H1 (cell line): ENCODE measurements at regions not wholly inside any gene's neighbourhood (a gene's known extent, or its start where the extent isn't known, plus 50 kb on each side); places are given as distances from the start of the nearest gene placed in this dataset.
A peak's percentile ranks its signal among the peaks of the same experiment; 100 is the strongest.

Source experiments
- CTCF ChIA-PET: fragments of 300-600 bp; sonication (Branson Sonifier 250); formaldehyde crosslinking; loops from one replicate; lab custom pipeline; 2021; ENCODE audit not compliant: partially characterized antibody; lab: Charles Lee
- POLR2A ChIA-PET: fragments of 300-600 bp; sonication (Branson Sonifier 250); formaldehyde crosslinking; loops from one replicate; lab custom pipeline; 2021; ENCODE audit warnings: inconsistent platforms; ENCODE audit not compliant: partially characterized antibody; lab: Charles Lee
- DNase-seq, 2 experiments: peaks; one replicate each; pipeline versions ENCODE4 v3.0.0 to v3.0.0-alpha.2; 2010 to 2022; ENCODE audit warnings: low spot score in 2 of 2, low read depth in 1 of 2, mixed read lengths in 1 of 2
- FAIRE-seq: peaks from 2 replicates; lab custom pipeline; 2011; peaks lifted over from hg19 to GRCh38; lab: Jason Lieb, UNC
- H2AFZ ChIP-seq: 2 replicates; pipeline ENCODE4 v1.8.1; 2012; ENCODE audit warnings: low read length, inconsistent platforms
- H2AK5ac ChIP-seq: 2 replicates; pipeline ENCODE4 v1.6.1; 2013; ENCODE audit warnings: low read depth, low read length
- H2BK120ac ChIP-seq: replicated peaks from 2 replicates; pipeline ENCODE3; 2013; ENCODE audit warnings: low read depth, low read length, inconsistent platforms
- H2BK12ac ChIP-seq: 2 replicates; pipeline ENCODE4 v1.6.1; 2013; ENCODE audit warnings: low read depth, low read length
- H2BK15ac ChIP-seq: 2 replicates; pipeline ENCODE4 v1.6.1; 2013; ENCODE audit warnings: low read length
- H2BK20ac ChIP-seq: 2 replicates; pipeline ENCODE4 v1.6.1; 2013; ENCODE audit warnings: low read length
- H2BK5ac ChIP-seq: 2 replicates; pipeline ENCODE4 v1.6.1; 2013; ENCODE audit warnings: low read depth, low read length
- H3K14ac ChIP-seq: 2 replicates; pipeline ENCODE4 v1.6.1; 2013; ENCODE audit warnings: inconsistent platforms; ENCODE audit not compliant: insufficient read length
- H3K18ac ChIP-seq: 2 replicates; pipeline ENCODE4 v1.6.1; 2013; ENCODE audit warnings: low read length; ENCODE audit errors: extremely low read depth
- H3K23ac ChIP-seq: 2 replicates; pipeline ENCODE4 v1.6.1; 2013; ENCODE audit warnings: inconsistent platforms; ENCODE audit not compliant: insufficient read length
- H3K23me2 ChIP-seq: 2 replicates; pipeline ENCODE4 v1.6.1; 2013; ENCODE audit warnings: low read depth, low read length
- H3K27ac ChIP-seq: 2 replicates; pipeline ENCODE4 v1.6.1; 2011; ENCODE audit warnings: low read depth, low read length, inconsistent platforms
- H3K27me3 ChIP-seq, 4 experiments: replicated peaks in 1 of 4; 1 replicate in 1 of 4; 2 replicates in 3 of 4; pipeline versions ENCODE4 v1.6.1 to v1.8.1; 2011 to 2013; ENCODE audit warnings: low read length in 3 of 4, mild to moderate bottlenecking in 3 of 4, inconsistent platforms in 2 of 4, mixed read lengths in 2 of 4, moderate library complexity in 1 of 4; ENCODE audit not compliant: control insufficient read depth in 3 of 4, insufficient read depth in 3 of 4; ENCODE audit errors: extremely low read depth in 1 of 4
- H3K36me3 ChIP-seq, 4 experiments: 2 replicates each; pipeline versions ENCODE4 v1.6.1 to v1.8.1; 2011 to 2013; ENCODE audit warnings: mild to moderate bottlenecking in 4 of 4, low read length in 3 of 4, moderate library complexity in 2 of 4, control low read depth in 1 of 4, inconsistent platforms in 1 of 4; ENCODE audit not compliant: insufficient read depth in 4 of 4, control insufficient read depth in 2 of 4
- H3K4ac ChIP-seq: replicated peaks from 2 replicates; pipeline ENCODE3; 2013; ENCODE audit warnings: low read length, low read depth, mixed read lengths, inconsistent platforms; ENCODE audit not compliant: insufficient read length
- H3K4me1 ChIP-seq, 4 experiments: replicated peaks in 1 of 4; 1 replicate in 1 of 4; 2 replicates in 3 of 4; pipeline versions ENCODE4 v1.6.1 to v1.8.1; 2011 to 2013; ENCODE audit warnings: low read length in 3 of 4, inconsistent platforms in 2 of 4, mixed read lengths in 1 of 4; ENCODE audit not compliant: insufficient read depth in 4 of 4, control insufficient read depth in 3 of 4
- H3K4me2 ChIP-seq, 2 experiments: 2 replicates each; pipeline versions ENCODE4 v1.6.1 to v1.8.1; 2011 to 2013; ENCODE audit warnings: low read depth in 2 of 2, low read length in 2 of 2, control low read depth in 1 of 2, inconsistent platforms in 1 of 2, mild to moderate bottlenecking in 1 of 2; ENCODE audit not compliant: insufficient read depth in 1 of 2
- H3K4me3 ChIP-seq, 4 experiments: fragments of 200-600, 300-600 bp in 1 of 4; sonication (generic), shearing (Covaris generic), sonication (Bioruptor Twin) in 1 of 4; 2 replicates each; pipeline versions ENCODE4 v1.5.1 to v1.8.1; 2011 to 2016; ENCODE audit warnings: low read length in 4 of 4, low read depth in 3 of 4, control low read depth in 2 of 4, inconsistent platforms in 2 of 4, mild to moderate bottlenecking in 2 of 4, mixed read lengths in 1 of 4, moderate library complexity in 1 of 4; ENCODE audit not compliant: insufficient read depth in 2 of 4; ENCODE audit errors: extremely low read depth in 1 of 4
- H3K56ac ChIP-seq: replicated peaks from 2 replicates; pipeline ENCODE3; 2013; ENCODE audit warnings: low read depth, mild to moderate bottlenecking, mixed read lengths, low read length, inconsistent platforms; ENCODE audit not compliant: insufficient read length
- H3K79me1 ChIP-seq: 2 replicates; pipeline ENCODE4 v1.6.1; 2013; ENCODE audit warnings: low read depth, low read length, control low read depth
- H3K79me2 ChIP-seq, 2 experiments: 2 replicates each; pipeline versions ENCODE4 v1.6.1 to v1.8.1; 2012 to 2013; ENCODE audit warnings: low read length in 2 of 2, mild to moderate bottlenecking in 2 of 2, inconsistent platforms in 1 of 2; ENCODE audit not compliant: insufficient read depth in 2 of 2, control insufficient read depth in 1 of 2
- H3K9ac ChIP-seq, 4 experiments: replicated peaks in 1 of 4; 1 replicate in 1 of 4; 2 replicates in 3 of 4; pipeline versions ENCODE4 v1.6.1 to v1.8.1; 2011 to 2013; ENCODE audit warnings: low read depth in 3 of 4, low read length in 3 of 4, control low read depth in 2 of 4, mild to moderate bottlenecking in 2 of 4, moderate library complexity in 2 of 4, inconsistent platforms in 1 of 4; ENCODE audit errors: extremely low read depth in 1 of 4
- H3K9me3 ChIP-seq, 2 experiments: 2 replicates each; pipeline versions ENCODE4 v1.6.1 to v1.8.1; 2012 to 2013; ENCODE audit warnings: mild to moderate bottlenecking in 2 of 2, moderate library complexity in 2 of 2, control low read depth in 1 of 2, inconsistent platforms in 1 of 2, low read depth in 1 of 2, low read length in 1 of 2, mixed read lengths in 1 of 2; ENCODE audit not compliant: insufficient read depth in 2 of 2
- H4K20me1 ChIP-seq, 2 experiments: replicated peaks in 1 of 2; 2 replicates each; pipeline versions ENCODE3 to v1.8.1; 2011 to 2013; ENCODE audit warnings: inconsistent platforms in 2 of 2, low read length in 2 of 2, mild to moderate bottlenecking in 1 of 2; ENCODE audit not compliant: insufficient read depth in 2 of 2, control insufficient read depth in 1 of 2
- H4K5ac ChIP-seq: 2 replicates; pipeline ENCODE4 v1.6.1; 2013; ENCODE audit warnings: low read length, low read depth, mixed read lengths, inconsistent platforms; ENCODE audit not compliant: insufficient read length
- H4K8ac ChIP-seq: 2 replicates; pipeline ENCODE4 v1.8.0; 2013; ENCODE audit warnings: mild to moderate bottlenecking, moderate library complexity, low read length, inconsistent platforms; ENCODE audit not compliant: insufficient read depth; ENCODE audit errors: extremely low read depth
- H4K91ac ChIP-seq: replicated peaks from 2 replicates; pipeline ENCODE3; 2013; ENCODE audit warnings: low read length, mixed read lengths, inconsistent platforms; ENCODE audit not compliant: insufficient read length
- POU5F1 ChIP-seq: IDR thresholded peaks from 2 replicates; pipeline ENCODE4 v1.6.1; 2011; ENCODE audit warnings: low read depth, mild to moderate bottlenecking, low read length, moderate library complexity
- TAF1 ChIP-seq: IDR thresholded peaks from 2 replicates; pipeline ENCODE4 v1.6.1; 2011; ENCODE audit warnings: mild to moderate bottlenecking, low read depth, low read length
- WGBS, 2 experiments: shearing (Covaris generic) in 1 of 2; methylation state at CpG; one replicate each; pipeline versions ENCODE4 v1.1.6 to v1.1.7; 2013 to 2015; ENCODE audit warnings: low lambda C conversion rate in 2 of 2, mixed read lengths in 2 of 2, inconsistent platforms in 1 of 2, low coverage in 1 of 2, missing lambda C conversion rate in 1 of 2; ENCODE audit not compliant: insufficient replicate concordance in 2 of 2, insufficient coverage in 1 of 2, insufficient read length in 1 of 2; ENCODE audit errors: extremely low coverage in 1 of 2, missing lambda C conversion rate in 1 of 2; 5-methylcytosine and 5-hydroxymethylcytosine counted together

DNA sequence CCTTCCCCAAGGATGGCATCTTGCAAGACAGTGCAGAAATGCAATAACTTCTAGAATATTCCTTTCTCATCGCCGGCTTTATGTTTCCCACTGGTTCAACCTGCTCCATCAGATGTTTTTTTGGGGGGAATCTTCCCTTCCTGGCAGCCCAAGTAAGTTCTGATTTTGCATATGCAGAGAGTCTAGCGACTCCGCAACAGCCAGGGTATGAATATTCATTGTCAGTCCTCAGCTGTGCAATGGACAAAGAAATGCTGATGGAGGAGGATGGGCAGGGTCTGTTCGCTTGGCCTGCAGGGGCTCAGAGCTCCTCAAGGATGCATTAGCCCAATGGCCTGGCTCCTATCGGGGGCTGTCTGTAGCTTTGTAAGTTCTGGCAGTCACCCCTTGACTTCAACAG, 358.8 kb upstream of the CCL2 start:
- Histone ChIP-seq H2AFZ (no peak overlapping the region), H3K18ac (no peak overlapping the region; the same call in 1 of the 2 replicates), H3K79me2 (no peaks in the 10 kb centered on the region), H3K23ac (no peak overlapping the region), H2BK20ac (no peak overlapping the region), H3K4me3 (no peak overlapping the region), H2BK12ac (peak overlapping the region; percentile 55), H2AK5ac (no peak overlapping the region), H3K27ac (no peak overlapping the region), H4K5ac (no peak overlapping the region), H3K9ac (no peak overlapping the region), H4K8ac (no peak overlapping the region), H3K4me2 (peak overlapping the region in 1 of 2 experiments; percentile 55; a peak in 2 of 4 replicates), H3K79me1 (no peaks in the 10 kb centered on the region), H3K36me3 (no peaks in the 10 kb centered on the region), H2BK15ac (no peak overlapping the region), H3K23me2 (no peaks in the 10 kb centered on the region), H3K9me3 (no peaks in the 10 kb centered on the region), H4K20me1 (no peaks in the 10 kb centered on the region), H3K27me3 (no peaks in the 10 kb centered on the region), H2BK120ac (no peak overlapping the region), H3K4me1 (peaks cover 1 to 7% (median 3%) of the 10 kb centered on the region in 4 experiments; a peak in 4 of 7 replicates), H3K14ac (no peak overlapping the region), H3K4ac (no peak overlapping the region), H2BK5ac (no peak overlapping the region), H3K56ac (no peak overlapping the region), H4K91ac (no peak overlapping the region)
- ChIA-PET POLR2A (interaction anchor here (0.6 to 0.8 kb wide), 2 partner anchors 42 to 67 kb away, joined by 3 to 4 read pairs; no protein-coding TSS in a partner anchor), CTCF (interaction anchor here (0.9 to 1.3 kb wide), 2 partner anchors 31 to 92 kb away, joined by 4 read pairs; no protein-coding TSS in a partner anchor)
- FAIRE-seq = peak; percentile 82
- DNase-seq = no peak
- WGBS, 2 experiments = 67% methylated on average over 6 of the region's 6 CpGs; no CpG with 5 or more reads in 1 of the 2 experiments
- TF ChIP-seq TAF1 = no peak
- TF ChIP-seq POU5F1 = peak; percentile 77; the same call in 1 of the 2 replicates
